GM12878 (cell line): ENCODE measurements at regions not wholly inside any gene's neighbourhood (a gene's known extent, or its start where the extent isn't known, plus 50 kb on each side); places are given as distances from the start of the nearest gene placed in this dataset.

Source experiments
- ATAC-seq: fragments of 200-7000 bp; cut with Tn5 transposase; 3 replicates; pipeline ENCODE4 v1.9.1; 2020; ENCODE audit warnings: mild to moderate bottlenecking, moderate library complexity
- BruUV-seq: library from RNA; stranded (reverse); fragments of 400-500 nt; replicated peaks from 2 replicates; lab custom pipeline; 2021; lab: Mats Ljungman, UMichigan
- CTCF ChIA-PET: fragments of 300-600 bp; sonication (Branson Sonifier 250); formaldehyde crosslinking; extraction: SDS; loops from one replicate; lab custom pipeline; 2021; ENCODE audit warnings: inconsistent platforms; lab: Yijun Ruan, JAX
- POLR2A ChIA-PET: fragments of 350-600 bp; formaldehyde crosslinking; extraction: SDS; loops from one replicate; lab custom pipeline; 2021; ENCODE audit warnings: inconsistent platforms; lab: Charles Lee
- RAD21 ChIA-PET: fragments of 300-600 bp; sonication (Branson Sonifier 250); formaldehyde crosslinking; loops from one replicate; lab custom pipeline; 2023; ENCODE audit warnings: antibody characterized with exemption; ENCODE audit not compliant: unreplicated experiment; lab: Charles Lee
- SMC1A ChIA-PET: fragments of 300-600 bp; sonication (Branson Sonifier 250); formaldehyde crosslinking; loops from one replicate; lab custom pipeline; 2023; ENCODE audit not compliant: unreplicated experiment, uncharacterized antibody; lab: Charles Lee
- DNase-seq: peaks from one replicate; pipeline ENCODE4 v3.0.0-alpha.2; 2011; ENCODE audit warnings: low read depth, low spot score
- FAIRE-seq: peaks from 3 replicates; lab custom pipeline; 2011; peaks lifted over from hg19 to GRCh38; lab: Jason Lieb, UNC
- H2AFZ ChIP-seq: 2 replicates; pipeline ENCODE4 v1.6.0; 2011; ENCODE audit warnings: low read depth, low read length, control low read depth; ENCODE audit not compliant: control insufficient read depth
- H3K27ac ChIP-seq: 2 replicates; pipeline ENCODE4 v1.5.1; 2011; ENCODE audit warnings: control low read depth; ENCODE audit not compliant: control insufficient read depth, insufficient read depth
- H3K27me3 ChIP-seq, 2 experiments: replicated peaks in 1 of 2; 2 replicates each; pipeline versions ENCODE4 v1.6.0 to v1.6.1; 2011; ENCODE audit warnings: low read length in 1 of 2; ENCODE audit not compliant: control insufficient read depth in 2 of 2, insufficient read depth in 2 of 2
- H3K36me3 ChIP-seq, 2 experiments: 2 replicates each; pipeline ENCODE4 v1.5.1; 2011; ENCODE audit warnings: low read length in 1 of 2; ENCODE audit not compliant: control insufficient read depth in 2 of 2, insufficient read depth in 2 of 2
- H3K4me1 ChIP-seq: 2 replicates; pipeline ENCODE4 v1.6.1; 2011; ENCODE audit warnings: mild to moderate bottlenecking, low read length, moderate library complexity, mixed read lengths; ENCODE audit not compliant: control insufficient read depth, insufficient read depth
- H3K4me2 ChIP-seq: 2 replicates; pipeline ENCODE4 v1.6.0; 2011; ENCODE audit warnings: control low read depth; ENCODE audit not compliant: control insufficient read depth, insufficient read depth
- H3K4me3 ChIP-seq: fragments of 200-600 bp; sonication (generic); 2 replicates; pipeline ENCODE4 v1.5.1; 2016
- H3K79me2 ChIP-seq: 2 replicates; pipeline ENCODE4 v1.6.0; 2011; ENCODE audit warnings: low read length; ENCODE audit not compliant: control insufficient read depth, insufficient read depth
- H3K9ac ChIP-seq: 2 replicates; pipeline ENCODE4 v1.8.0; 2011; ENCODE audit warnings: low read length, control low read depth, mixed read lengths; ENCODE audit not compliant: control insufficient read depth, insufficient read depth
- H3K9me3 ChIP-seq: replicated peaks from 3 replicates; pipeline ENCODE4 v1.5.1; 2011; ENCODE audit warnings: mild to moderate bottlenecking, low read length; ENCODE audit not compliant: control insufficient read depth, insufficient read depth
- H4K20me1 ChIP-seq: 2 replicates; pipeline ENCODE4 v1.6.0; 2011; ENCODE audit not compliant: control insufficient read depth, insufficient read depth
- CBFB ChIP-seq: IDR thresholded peaks from 2 replicates; pipeline ENCODE4 v1.6.1; 2016; ENCODE audit warnings: antibody characterized with exemption, low read depth
- CEBPB ChIP-seq, 2 experiments: fragments of 150-350 bp in 1 of 2; IDR thresholded peaks; 2 replicates each; pipeline ENCODE4 v1.6.1; 2012 to 2014; ENCODE audit warnings: low read depth in 2 of 2, low read length in 2 of 2, borderline replicate concordance in 1 of 2, inconsistent platforms in 1 of 2
- DPF2 ChIP-seq: fragments of 450-650 bp; IDR thresholded peaks from 2 replicates; pipeline ENCODE4 v1.6.1; 2017; ENCODE audit warnings: mild to moderate bottlenecking
- HDGF ChIP-seq: fragments of 450-650 bp; IDR thresholded peaks from 2 replicates; pipeline ENCODE4 v1.6.1; 2016; ENCODE audit warnings: antibody characterized with exemption
- MEF2B ChIP-seq: fragments of 450-650 bp; IDR thresholded peaks from 2 replicates; pipeline ENCODE4 v1.6.1; 2018; ENCODE audit warnings: mild to moderate bottlenecking, moderate library complexity; ENCODE audit not compliant: partially characterized antibody, poor library complexity, severe bottlenecking
- POLR2AphosphoS2 ChIP-seq: IDR thresholded peaks from 2 replicates; pipeline ENCODE4 v1.6.1; 2011; ENCODE audit warnings: low read depth, mild to moderate bottlenecking, low read length, improper control_type of control experiment, moderate library complexity
- ZNF384 ChIP-seq: IDR thresholded peaks from 2 replicates; pipeline ENCODE4 v1.6.1; 2012; ENCODE audit warnings: low read depth, mild to moderate bottlenecking, low read length, improper control_type of control experiment, borderline replicate concordance
- in situ Hi-C: fragments of 300-500 bp; cut with MboI; formaldehyde crosslinking; loops from 9 replicates; pipeline ENCODE4 v1.14.3; 2018; ENCODE audit warnings: mixed read lengths
- intact Hi-C: fragments of 100-400 bp; cut with micrococcal nuclease; formaldehyde crosslinking; loops from one replicate; pipeline ENCODE4 v1.14.2; 2022; ENCODE audit not compliant: unreplicated experiment
- TF ChIP-seq, protein P1 (sequence below): fragments of 450-650 bp; formaldehyde crosslinking; IDR thresholded peaks from 2 replicates; pipeline ENCODE4 v1.4.0; 2022; ENCODE audit warnings: mild to moderate bottlenecking, moderate library complexity
- TF ChIP-seq, protein P2 (sequence below): fragments of 450-650 bp; IDR thresholded peaks from 2 replicates; pipeline ENCODE4 v1.6.1; 2018; ENCODE audit warnings: mild to moderate bottlenecking, low read depth, moderate library complexity; ENCODE audit not compliant: partially characterized antibody
- TF ChIP-seq, protein P3 (sequence below): IDR thresholded peaks from 2 replicates; pipeline ENCODE4 v1.6.1; 2012; ENCODE audit warnings: low read depth, low read length, improper control_type of control experiment
- TF ChIP-seq, protein P4 (sequence below): IDR thresholded peaks from 2 replicates; pipeline ENCODE4 v1.6.1; 2012; ENCODE audit warnings: low read depth, low read length, improper control_type of control experiment

DNA sequence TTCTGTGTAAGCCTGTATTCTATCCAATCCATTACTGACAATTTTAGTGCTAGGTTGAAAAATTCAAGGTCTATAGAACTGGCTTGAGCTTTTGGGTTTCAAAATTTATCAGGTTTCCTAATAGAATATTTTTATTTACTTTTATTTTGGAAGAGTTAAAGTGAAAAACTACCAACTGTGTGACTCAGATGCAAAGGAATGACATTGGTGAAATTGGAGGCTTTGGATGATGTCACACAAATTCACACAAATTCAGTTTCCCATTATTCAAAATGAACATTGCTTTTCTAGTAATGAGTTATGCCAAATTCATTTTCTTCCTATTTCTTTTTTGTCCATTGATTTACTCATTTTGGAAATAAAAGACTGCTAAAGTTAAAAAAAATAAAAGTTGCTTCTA lies 186.9 kb downstream of the ALX1 start:
- DNase-seq (no peak), ATAC-seq (no peak), FAIRE-seq (no peak)
- no peak overlapping the region for H3K9ac ChIP-seq
- no TSS peak for BruUV-seq
- H3K4me3 ChIP-seq = no peak overlapping the region
- no peaks in the 10 kb centered on the region for H3K79me2 ChIP-seq
- no peak overlapping the region for H2AFZ ChIP-seq
- no peaks in the 10 kb centered on the region for H3K27me3 ChIP-seq
- H3K4me2 ChIP-seq = no peak overlapping the region
- 0 out of 2 replicates have a peak, but pooled peaks cover 2% of the 10 kb centered on the region for H3K4me1 ChIP-seq
- no peaks in the 10 kb centered on the region for H3K36me3 ChIP-seq
- H3K27ac ChIP-seq = no peak overlapping the region
- no peaks in the 10 kb centered on the region for H3K9me3 ChIP-seq
- ChIA-PET SMC1A (interaction anchor here (1.1 to 3.6 kb wide), 4 partner anchors 9 to 452 kb away, joined by 3 to 24 read pairs (median 12); no protein-coding TSS in a partner anchor), RAD21 (interaction anchor here (1.1 to 3.3 kb wide), 5 partner anchors 42 to 454 kb away, joined by 3 to 27 read pairs (median 8); no protein-coding TSS in a partner anchor), POLR2A (no interaction called here), CTCF (interaction anchor here (1.1 to 3.3 kb wide), 7 partner anchors 10 to 454 kb away, joined by 3 to 44 read pairs (median 24); no protein-coding TSS in a partner anchor)
- intact Hi-C loops (no loop called here), in situ Hi-C loops (loop anchor here (5.0 kb wide), 1 partner anchor 400 kb away; no protein-coding TSS in a partner anchor)
- TF ChIP-seq ZNF384 = no peak
- TF ChIP-seq, protein P1, sequence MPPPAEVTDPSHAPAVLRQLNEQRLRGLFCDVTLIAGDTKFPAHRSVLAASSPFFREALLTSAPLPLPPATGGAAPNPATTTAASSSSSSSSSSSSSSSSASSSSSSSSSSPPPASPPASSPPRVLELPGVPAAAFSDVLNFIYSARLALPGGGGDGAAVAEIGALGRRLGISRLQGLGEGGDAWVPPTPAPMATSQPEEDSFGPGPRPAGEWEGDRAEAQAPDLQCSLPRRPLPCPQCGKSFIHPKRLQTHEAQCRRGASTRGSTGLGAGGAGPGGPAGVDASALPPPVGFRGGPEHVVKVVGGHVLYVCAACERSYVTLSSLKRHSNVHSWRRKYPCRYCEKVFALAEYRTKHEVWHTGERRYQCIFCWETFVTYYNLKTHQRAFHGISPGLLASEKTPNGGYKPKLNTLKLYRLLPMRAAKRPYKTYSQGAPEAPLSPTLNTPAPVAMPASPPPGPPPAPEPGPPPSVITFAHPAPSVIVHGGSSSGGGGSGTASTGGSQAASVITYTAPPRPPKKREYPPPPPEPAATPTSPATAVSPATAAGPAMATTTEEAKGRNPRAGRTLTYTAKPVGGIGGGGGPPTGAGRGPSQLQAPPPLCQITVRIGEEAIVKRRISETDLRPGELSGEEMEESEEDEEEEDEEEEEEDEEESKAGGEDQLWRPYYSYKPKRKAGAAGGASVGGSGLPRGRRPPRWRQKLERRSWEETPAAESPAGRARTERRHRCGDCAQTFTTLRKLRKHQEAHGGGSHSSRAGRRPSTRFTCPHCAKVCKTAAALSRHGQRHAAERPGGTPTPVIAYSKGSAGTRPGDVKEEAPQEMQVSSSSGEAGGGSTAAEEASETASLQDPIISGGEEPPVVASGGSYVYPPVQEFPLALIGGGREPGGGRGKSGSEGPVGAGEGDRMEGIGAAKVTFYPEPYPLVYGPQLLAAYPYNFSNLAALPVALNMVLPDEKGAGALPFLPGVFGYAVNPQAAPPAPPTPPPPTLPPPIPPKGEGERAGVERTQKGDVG = no peak
- TF ChIP-seq MEF2B = no peak
- TF ChIP-seq, protein P2, sequence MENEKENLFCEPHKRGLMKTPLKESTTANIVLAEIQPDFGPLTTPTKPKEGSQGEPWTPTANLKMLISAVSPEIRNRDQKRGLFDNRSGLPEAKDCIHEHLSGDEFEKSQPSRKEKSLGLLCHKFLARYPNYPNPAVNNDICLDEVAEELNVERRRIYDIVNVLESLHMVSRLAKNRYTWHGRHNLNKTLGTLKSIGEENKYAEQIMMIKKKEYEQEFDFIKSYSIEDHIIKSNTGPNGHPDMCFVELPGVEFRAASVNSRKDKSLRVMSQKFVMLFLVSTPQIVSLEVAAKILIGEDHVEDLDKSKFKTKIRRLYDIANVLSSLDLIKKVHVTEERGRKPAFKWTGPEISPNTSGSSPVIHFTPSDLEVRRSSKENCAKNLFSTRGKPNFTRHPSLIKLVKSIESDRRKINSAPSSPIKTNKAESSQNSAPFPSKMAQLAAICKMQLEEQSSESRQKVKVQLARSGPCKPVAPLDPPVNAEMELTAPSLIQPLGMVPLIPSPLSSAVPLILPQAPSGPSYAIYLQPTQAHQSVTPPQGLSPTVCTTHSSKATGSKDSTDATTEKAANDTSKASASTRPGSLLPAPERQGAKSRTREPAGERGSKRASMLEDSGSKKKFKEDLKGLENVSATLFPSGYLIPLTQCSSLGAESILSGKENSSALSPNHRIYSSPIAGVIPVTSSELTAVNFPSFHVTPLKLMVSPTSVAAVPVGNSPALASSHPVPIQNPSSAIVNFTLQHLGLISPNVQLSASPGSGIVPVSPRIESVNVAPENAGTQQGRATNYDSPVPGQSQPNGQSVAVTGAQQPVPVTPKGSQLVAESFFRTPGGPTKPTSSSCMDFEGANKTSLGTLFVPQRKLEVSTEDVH = no peak
- no peak for TF ChIP-seq CEBPB (IDR thresholded peaks at IDR 0.05; ENCODE audit: borderline replicate concordance in 1 of 2, low read depth in 2 of 2, low read length in 2 of 2)
- TF ChIP-seq, protein P3, sequence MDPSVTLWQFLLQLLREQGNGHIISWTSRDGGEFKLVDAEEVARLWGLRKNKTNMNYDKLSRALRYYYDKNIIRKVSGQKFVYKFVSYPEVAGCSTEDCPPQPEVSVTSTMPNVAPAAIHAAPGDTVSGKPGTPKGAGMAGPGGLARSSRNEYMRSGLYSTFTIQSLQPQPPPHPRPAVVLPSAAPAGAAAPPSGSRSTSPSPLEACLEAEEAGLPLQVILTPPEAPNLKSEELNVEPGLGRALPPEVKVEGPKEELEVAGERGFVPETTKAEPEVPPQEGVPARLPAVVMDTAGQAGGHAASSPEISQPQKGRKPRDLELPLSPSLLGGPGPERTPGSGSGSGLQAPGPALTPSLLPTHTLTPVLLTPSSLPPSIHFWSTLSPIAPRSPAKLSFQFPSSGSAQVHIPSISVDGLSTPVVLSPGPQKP = no peak
- TF ChIP-seq POLR2AphosphoS2 = no peak
- TF ChIP-seq DPF2 = no peak
- TF ChIP-seq CBFB = no peak
- TF ChIP-seq, protein P4, sequence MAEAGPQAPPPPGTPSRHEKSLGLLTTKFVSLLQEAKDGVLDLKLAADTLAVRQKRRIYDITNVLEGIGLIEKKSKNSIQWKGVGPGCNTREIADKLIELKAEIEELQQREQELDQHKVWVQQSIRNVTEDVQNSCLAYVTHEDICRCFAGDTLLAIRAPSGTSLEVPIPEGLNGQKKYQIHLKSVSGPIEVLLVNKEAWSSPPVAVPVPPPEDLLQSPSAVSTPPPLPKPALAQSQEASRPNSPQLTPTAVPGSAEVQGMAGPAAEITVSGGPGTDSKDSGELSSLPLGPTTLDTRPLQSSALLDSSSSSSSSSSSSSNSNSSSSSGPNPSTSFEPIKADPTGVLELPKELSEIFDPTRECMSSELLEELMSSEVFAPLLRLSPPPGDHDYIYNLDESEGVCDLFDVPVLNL = no peak
- no peak for TF ChIP-seq HDGF
- H4K20me1 ChIP-seq = no peaks in the 10 kb centered on the region
